HEK293 (cell line): ENCODE measurements at regions not wholly inside any gene's neighbourhood (a gene's known extent, or its start where the extent isn't known, plus 50 kb on each side); places are given as distances from the start of the nearest gene placed in this dataset.

Experiments
- RBAK ChIP-seq: fragments of 450-650 bp; formaldehyde crosslinking; IDR thresholded peaks from 2 replicates; pipeline ENCODE4 v1.5.1; 2016; ENCODE audit warnings: missing biosample characterization, missing genetic modification characterization
- ZBTB1 ChIP-seq: fragments of 450-650 bp; formaldehyde crosslinking; IDR thresholded peaks from 2 replicates; pipeline ENCODE4 v1.5.1; 2016; ENCODE audit warnings: missing biosample characterization, missing genetic modification characterization
- ZNF121 ChIP-seq: fragments of 450-650 bp; formaldehyde crosslinking; IDR thresholded peaks from 2 replicates; pipeline ENCODE4 v1.5.1; 2016; ENCODE audit warnings: missing biosample characterization, missing genetic modification characterization
- ZNF416 ChIP-seq: fragments of 450-650 bp; formaldehyde crosslinking; IDR thresholded peaks from 2 replicates; pipeline ENCODE4 v1.5.1; 2016; ENCODE audit warnings: missing biosample characterization, missing genetic modification characterization
- ZNF658 ChIP-seq: fragments of 450-650 bp; formaldehyde crosslinking; IDR thresholded peaks from 2 replicates; pipeline ENCODE4; 2016; ENCODE audit warnings: missing biosample characterization, missing genetic modification characterization
- ZNF777 ChIP-seq: fragments of 450-650 bp; formaldehyde crosslinking; IDR thresholded peaks from 2 replicates; pipeline ENCODE4 v1.5.1; 2017; ENCODE audit warnings: missing biosample characterization, missing genetic modification characterization, borderline replicate concordance
- ZNF791 ChIP-seq: fragments of 450-650 bp; formaldehyde crosslinking; IDR thresholded peaks from 2 replicates; pipeline ENCODE4 v1.5.1; 2016; ENCODE audit warnings: missing biosample characterization, missing genetic modification characterization
- TF ChIP-seq, protein P1 (sequence below): fragments of 450-650 bp; formaldehyde crosslinking; IDR thresholded peaks from 2 replicates; pipeline ENCODE4 v1.5.1; 2016; ENCODE audit warnings: missing biosample characterization, missing genetic modification characterization
- TF ChIP-seq, protein P2 (sequence below): fragments of 450-650 bp; formaldehyde crosslinking; IDR thresholded peaks from 2 replicates; pipeline ENCODE4 v1.5.1; 2016; ENCODE audit warnings: missing biosample characterization, missing genetic modification characterization, low read depth
- TF ChIP-seq, protein P3 (sequence below): fragments of 450-650 bp; formaldehyde crosslinking; IDR thresholded peaks from 2 replicates; pipeline ENCODE4 v1.5.1; 2016; ENCODE audit warnings: missing biosample characterization, missing genetic modification characterization

GRCh38 chr4:52260514-52261210, 209.6 kb downstream of the SPATA18 start:
- TF ChIP-seq, protein P1, sequence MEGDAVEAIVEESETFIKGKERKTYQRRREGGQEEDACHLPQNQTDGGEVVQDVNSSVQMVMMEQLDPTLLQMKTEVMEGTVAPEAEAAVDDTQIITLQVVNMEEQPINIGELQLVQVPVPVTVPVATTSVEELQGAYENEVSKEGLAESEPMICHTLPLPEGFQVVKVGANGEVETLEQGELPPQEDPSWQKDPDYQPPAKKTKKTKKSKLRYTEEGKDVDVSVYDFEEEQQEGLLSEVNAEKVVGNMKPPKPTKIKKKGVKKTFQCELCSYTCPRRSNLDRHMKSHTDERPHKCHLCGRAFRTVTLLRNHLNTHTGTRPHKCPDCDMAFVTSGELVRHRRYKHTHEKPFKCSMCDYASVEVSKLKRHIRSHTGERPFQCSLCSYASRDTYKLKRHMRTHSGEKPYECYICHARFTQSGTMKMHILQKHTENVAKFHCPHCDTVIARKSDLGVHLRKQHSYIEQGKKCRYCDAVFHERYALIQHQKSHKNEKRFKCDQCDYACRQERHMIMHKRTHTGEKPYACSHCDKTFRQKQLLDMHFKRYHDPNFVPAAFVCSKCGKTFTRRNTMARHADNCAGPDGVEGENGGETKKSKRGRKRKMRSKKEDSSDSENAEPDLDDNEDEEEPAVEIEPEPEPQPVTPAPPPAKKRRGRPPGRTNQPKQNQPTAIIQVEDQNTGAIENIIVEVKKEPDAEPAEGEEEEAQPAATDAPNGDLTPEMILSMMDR, result no peak
- no peak for TF ChIP-seq ZNF791 (tag by site-specific recombination)
- TF ChIP-seq ZBTB1, result no peak
- no peak for TF ChIP-seq RBAK (tag by site-specific recombination)
- no peak for TF ChIP-seq ZNF121 (tag by site-specific recombination)
- TF ChIP-seq, protein P2, sequence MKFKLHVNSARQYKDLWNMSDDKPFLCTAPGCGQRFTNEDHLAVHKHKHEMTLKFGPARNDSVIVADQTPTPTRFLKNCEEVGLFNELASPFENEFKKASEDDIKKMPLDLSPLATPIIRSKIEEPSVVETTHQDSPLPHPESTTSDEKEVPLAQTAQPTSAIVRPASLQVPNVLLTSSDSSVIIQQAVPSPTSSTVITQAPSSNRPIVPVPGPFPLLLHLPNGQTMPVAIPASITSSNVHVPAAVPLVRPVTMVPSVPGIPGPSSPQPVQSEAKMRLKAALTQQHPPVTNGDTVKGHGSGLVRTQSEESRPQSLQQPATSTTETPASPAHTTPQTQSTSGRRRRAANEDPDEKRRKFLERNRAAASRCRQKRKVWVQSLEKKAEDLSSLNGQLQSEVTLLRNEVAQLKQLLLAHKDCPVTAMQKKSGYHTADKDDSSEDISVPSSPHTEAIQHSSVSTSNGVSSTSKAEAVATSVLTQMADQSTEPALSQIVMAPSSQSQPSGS, result no peak
- TF ChIP-seq ZNF416 (tag by site-specific recombination), result no peak
- no peak for TF ChIP-seq ZNF658 (tag by site-specific recombination)
- TF ChIP-seq ZNF777 (tag by site-specific recombination), result no peak
- TF ChIP-seq, protein P3, sequence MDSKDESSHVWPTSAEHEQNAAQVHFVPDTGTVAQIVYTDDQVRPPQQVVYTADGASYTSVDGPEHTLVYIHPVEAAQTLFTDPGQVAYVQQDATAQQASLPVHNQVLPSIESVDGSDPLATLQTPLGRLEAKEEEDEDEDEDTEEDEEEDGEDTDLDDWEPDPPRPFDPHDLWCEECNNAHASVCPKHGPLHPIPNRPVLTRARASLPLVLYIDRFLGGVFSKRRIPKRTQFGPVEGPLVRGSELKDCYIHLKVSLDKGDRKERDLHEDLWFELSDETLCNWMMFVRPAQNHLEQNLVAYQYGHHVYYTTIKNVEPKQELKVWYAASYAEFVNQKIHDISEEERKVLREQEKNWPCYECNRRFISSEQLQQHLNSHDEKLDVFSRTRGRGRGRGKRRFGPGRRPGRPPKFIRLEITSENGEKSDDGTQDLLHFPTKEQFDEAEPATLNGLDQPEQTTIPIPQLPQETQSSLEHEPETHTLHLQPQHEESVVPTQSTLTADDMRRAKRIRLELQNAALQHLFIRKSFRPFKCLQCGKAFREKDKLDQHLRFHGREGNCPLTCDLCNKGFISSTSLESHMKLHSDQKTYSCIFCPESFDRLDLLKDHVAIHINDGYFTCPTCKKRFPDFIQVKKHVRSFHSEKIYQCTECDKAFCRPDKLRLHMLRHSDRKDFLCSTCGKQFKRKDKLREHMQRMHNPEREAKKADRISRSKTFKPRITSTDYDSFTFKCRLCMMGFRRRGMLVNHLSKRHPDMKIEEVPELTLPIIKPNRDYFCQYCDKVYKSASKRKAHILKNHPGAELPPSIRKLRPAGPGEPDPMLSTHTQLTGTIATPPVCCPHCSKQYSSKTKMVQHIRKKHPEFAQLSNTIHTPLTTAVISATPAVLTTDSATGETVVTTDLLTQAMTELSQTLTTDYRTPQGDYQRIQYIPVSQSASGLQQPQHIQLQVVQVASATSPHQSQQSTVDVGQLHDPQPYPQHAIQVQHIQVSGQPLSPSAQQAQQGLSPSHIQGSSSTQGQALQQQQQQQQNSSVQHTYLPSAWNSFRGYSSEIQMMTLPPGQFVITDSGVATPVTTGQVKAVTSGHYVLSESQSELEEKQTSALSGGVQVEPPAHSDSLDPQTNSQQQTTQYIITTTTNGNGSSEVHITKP (tag by site-specific recombination), result no peak
